GM23338 (cell line): ENCODE measurements at regions not wholly inside any gene's neighbourhood (a gene's known extent, or its start where the extent isn't known, plus 50 kb on each side); places are given as distances from the start of the nearest gene placed in this dataset.

Experiments used
- ATAC-seq: fragments of 200-7000 bp; cut with Tn5 transposase; 3 replicates; pipeline ENCODE4 v1.9.1; 2020
- DNase-seq: peaks from one replicate; pipeline ENCODE4 v3.0.0-alpha.2; 2015; ENCODE audit warnings: low spot score
- H2AFZ ChIP-seq: fragments of 200-600 bp; sonication (generic); 2 replicates; pipeline ENCODE4 v1.8.0; 2016; ENCODE audit warnings: antibody characterized with exemption, mild to moderate bottlenecking, moderate library complexity
- H3F3A ChIP-seq: fragments of 200-600 bp; sonication (generic); replicated peaks from 2 replicates; pipeline ENCODE4 v1.8.0; 2017; ENCODE audit warnings: antibody characterized with exemption, mixed run types, low read depth
- H3K27ac ChIP-seq: fragments of 200-600 bp; sonication (generic); 2 replicates; pipeline ENCODE4 v1.6.1; 2016; ENCODE audit warnings: low read depth
- H3K27me3 ChIP-seq: fragments of 200-600 bp; sonication (generic); 2 replicates; pipeline ENCODE4 v1.8.0; 2016; ENCODE audit warnings: mild to moderate bottlenecking, mixed run types, moderate library complexity; ENCODE audit not compliant: insufficient read depth
- H3K36me3 ChIP-seq: fragments of 200-600 bp; sonication (generic); 2 replicates; pipeline ENCODE4 v1.8.0; 2016; ENCODE audit warnings: mild to moderate bottlenecking; ENCODE audit not compliant: insufficient read depth
- H3K4me1 ChIP-seq: fragments of 200-600 bp; sonication (generic); 2 replicates; pipeline ENCODE4 v1.8.0; 2016; ENCODE audit warnings: mild to moderate bottlenecking, moderate library complexity; ENCODE audit not compliant: insufficient read depth
- H3K4me2 ChIP-seq: fragments of 200-600 bp; sonication (generic); 2 replicates; pipeline ENCODE4 v1.7.1; 2017; ENCODE audit warnings: mixed run types
- H3K4me3 ChIP-seq: fragments of 200-600 bp; sonication (generic); 2 replicates; pipeline ENCODE4 v1.6.1; 2016; ENCODE audit warnings: mixed run types
- H3K79me2 ChIP-seq: fragments of 200-600 bp; sonication (generic); replicated peaks from 2 replicates; pipeline ENCODE4 v1.8.0; 2017; ENCODE audit warnings: mild to moderate bottlenecking; ENCODE audit not compliant: insufficient read depth
- H3K9me2 ChIP-seq: fragments of 200-600 bp; sonication (generic); 2 replicates; pipeline ENCODE4 v1.8.0; 2017; ENCODE audit not compliant: insufficient read depth
- H4K20me1 ChIP-seq: fragments of 200-600 bp; sonication (generic); replicated peaks from 2 replicates; pipeline ENCODE4 v1.8.0; 2017; ENCODE audit warnings: mild to moderate bottlenecking; ENCODE audit not compliant: insufficient read depth
- H3K27ac Mint-ChIP-seq: 2 replicates; pipeline ENCODE4 v1.8.0; 2020; ENCODE audit warnings: inconsistent platforms, mild to moderate bottlenecking, moderate library complexity, mixed read lengths
- H3K27me3 Mint-ChIP-seq: 3 replicates; pipeline ENCODE4 v1.8.0; 2022; ENCODE audit warnings: low read depth, mild to moderate bottlenecking, moderate library complexity, mixed read lengths, inconsistent platforms; ENCODE audit not compliant: insufficient read depth, poor library complexity
- H3K36me3 Mint-ChIP-seq: 3 replicates; pipeline ENCODE4 v1.8.0; 2021; ENCODE audit warnings: low read depth, mild to moderate bottlenecking, inconsistent platforms, moderate library complexity, mixed read lengths
- H3K4me1 Mint-ChIP-seq: 3 replicates; pipeline ENCODE4 v1.8.0; 2020; ENCODE audit warnings: mild to moderate bottlenecking, inconsistent platforms, mixed read lengths
- H3K4me3 Mint-ChIP-seq: 3 replicates; pipeline ENCODE4 v1.8.0; 2021; ENCODE audit warnings: moderate library complexity, mild to moderate bottlenecking, inconsistent platforms, mixed read lengths
- H3K9me3 Mint-ChIP-seq: 3 replicates; pipeline ENCODE4 v1.8.0; 2020; ENCODE audit warnings: moderate library complexity, mild to moderate bottlenecking, inconsistent platforms, mixed read lengths
- CREB1 ChIP-seq: fragments of 250-450 bp; sonication (Bioruptor Pico); IDR thresholded peaks from 2 replicates; pipeline ENCODE4 v1.5.0; 2020; ENCODE audit warnings: low read depth, mild to moderate bottlenecking, moderate library complexity
- EZH2 ChIP-seq: fragments of 200-600 bp; sonication (generic); IDR thresholded peaks from one replicate; pipeline ENCODE4 v1.8.0; 2017; ENCODE audit warnings: antibody characterized with exemption, mild to moderate bottlenecking, low read depth; ENCODE audit not compliant: unreplicated experiment
- EZH2phosphoT487 ChIP-seq: fragments of 200-600 bp; sonication (generic); IDR thresholded peaks from one replicate; pipeline ENCODE4 v1.8.1; 2018; ENCODE audit warnings: antibody characterized with exemption; ENCODE audit not compliant: unreplicated experiment
- JUNB ChIP-seq: IDR thresholded peaks from one replicate; pipeline ENCODE4 v1.6.1; 2016; ENCODE audit warnings: antibody characterized with exemption; ENCODE audit not compliant: unreplicated experiment
- POLR2AphosphoS5 ChIP-seq: IDR thresholded peaks from 2 replicates; pipeline ENCODE4 v1.6.1; 2016; ENCODE audit warnings: antibody characterized with exemption, low read depth
- STAT1 ChIP-seq: IDR thresholded peaks from one replicate; pipeline ENCODE4 v1.6.1; 2016; ENCODE audit warnings: antibody characterized with exemption; ENCODE audit not compliant: unreplicated experiment
- ZNF114 ChIP-seq: fragments of 250-450 bp; sonication (Bioruptor Pico); IDR thresholded peaks from 2 replicates; pipeline ENCODE4 v1.5.0; 2020; ENCODE audit warnings: mild to moderate bottlenecking, moderate library complexity
- ZNF331 ChIP-seq: fragments of 250-450 bp; sonication (Bioruptor Pico); IDR thresholded peaks from 2 replicates; pipeline ENCODE4 v1.5.0; 2020; ENCODE audit warnings: low read depth, mild to moderate bottlenecking, moderate library complexity
- TF ChIP-seq, protein P1 (sequence below): fragments of 250-450 bp; sonication (Bioruptor Pico); IDR thresholded peaks from 2 replicates; pipeline ENCODE4 v1.5.0; 2020; ENCODE audit warnings: mild to moderate bottlenecking, moderate library complexity
- TF ChIP-seq, protein P2 (sequence below): IDR thresholded peaks from one replicate; pipeline ENCODE4 v1.6.1; 2018; ENCODE audit warnings: antibody characterized with exemption; ENCODE audit not compliant: unreplicated experiment
- TF ChIP-seq, protein P3 (sequence below), 2 experiments: fragments of 200-600 bp in 1 of 2; sonication (generic) in 1 of 2; conservative IDR thresholded peaks; 2 replicates each; pipeline versions ENCODE4 v1.5.1 to v1.6.1; 2016 to 2017; ENCODE audit warnings: antibody characterized with exemption in 2 of 2, low read depth in 2 of 2, mild to moderate bottlenecking in 2 of 2, moderate library complexity in 1 of 2

DNA sequence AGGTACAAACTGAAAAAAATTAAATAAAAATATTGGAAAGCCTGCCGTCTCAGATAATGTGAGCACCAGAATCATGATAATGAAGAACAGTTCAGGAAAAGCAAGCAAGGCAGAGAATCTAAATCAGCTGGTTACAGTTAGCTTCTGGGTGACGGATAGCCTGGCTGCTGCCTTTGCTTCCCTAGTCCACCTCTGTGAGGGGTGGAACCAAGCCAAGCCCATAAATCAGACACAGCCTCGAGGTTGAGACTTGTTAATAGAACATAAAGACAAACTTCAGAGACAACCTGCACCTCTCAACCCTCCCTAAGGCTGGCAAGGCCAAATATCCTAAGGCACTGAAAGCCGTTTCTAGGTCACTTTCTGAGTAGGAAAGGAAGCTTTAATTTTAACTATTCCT, 334.7 kb upstream of the SLC39A10 start:
- ATAC-seq, result no peak
- H3K79me2 ChIP-seq, result no peaks in the 10 kb centered on the region
- no peak overlapping the region for H3K4me2 ChIP-seq
- TF ChIP-seq, protein P1, sequence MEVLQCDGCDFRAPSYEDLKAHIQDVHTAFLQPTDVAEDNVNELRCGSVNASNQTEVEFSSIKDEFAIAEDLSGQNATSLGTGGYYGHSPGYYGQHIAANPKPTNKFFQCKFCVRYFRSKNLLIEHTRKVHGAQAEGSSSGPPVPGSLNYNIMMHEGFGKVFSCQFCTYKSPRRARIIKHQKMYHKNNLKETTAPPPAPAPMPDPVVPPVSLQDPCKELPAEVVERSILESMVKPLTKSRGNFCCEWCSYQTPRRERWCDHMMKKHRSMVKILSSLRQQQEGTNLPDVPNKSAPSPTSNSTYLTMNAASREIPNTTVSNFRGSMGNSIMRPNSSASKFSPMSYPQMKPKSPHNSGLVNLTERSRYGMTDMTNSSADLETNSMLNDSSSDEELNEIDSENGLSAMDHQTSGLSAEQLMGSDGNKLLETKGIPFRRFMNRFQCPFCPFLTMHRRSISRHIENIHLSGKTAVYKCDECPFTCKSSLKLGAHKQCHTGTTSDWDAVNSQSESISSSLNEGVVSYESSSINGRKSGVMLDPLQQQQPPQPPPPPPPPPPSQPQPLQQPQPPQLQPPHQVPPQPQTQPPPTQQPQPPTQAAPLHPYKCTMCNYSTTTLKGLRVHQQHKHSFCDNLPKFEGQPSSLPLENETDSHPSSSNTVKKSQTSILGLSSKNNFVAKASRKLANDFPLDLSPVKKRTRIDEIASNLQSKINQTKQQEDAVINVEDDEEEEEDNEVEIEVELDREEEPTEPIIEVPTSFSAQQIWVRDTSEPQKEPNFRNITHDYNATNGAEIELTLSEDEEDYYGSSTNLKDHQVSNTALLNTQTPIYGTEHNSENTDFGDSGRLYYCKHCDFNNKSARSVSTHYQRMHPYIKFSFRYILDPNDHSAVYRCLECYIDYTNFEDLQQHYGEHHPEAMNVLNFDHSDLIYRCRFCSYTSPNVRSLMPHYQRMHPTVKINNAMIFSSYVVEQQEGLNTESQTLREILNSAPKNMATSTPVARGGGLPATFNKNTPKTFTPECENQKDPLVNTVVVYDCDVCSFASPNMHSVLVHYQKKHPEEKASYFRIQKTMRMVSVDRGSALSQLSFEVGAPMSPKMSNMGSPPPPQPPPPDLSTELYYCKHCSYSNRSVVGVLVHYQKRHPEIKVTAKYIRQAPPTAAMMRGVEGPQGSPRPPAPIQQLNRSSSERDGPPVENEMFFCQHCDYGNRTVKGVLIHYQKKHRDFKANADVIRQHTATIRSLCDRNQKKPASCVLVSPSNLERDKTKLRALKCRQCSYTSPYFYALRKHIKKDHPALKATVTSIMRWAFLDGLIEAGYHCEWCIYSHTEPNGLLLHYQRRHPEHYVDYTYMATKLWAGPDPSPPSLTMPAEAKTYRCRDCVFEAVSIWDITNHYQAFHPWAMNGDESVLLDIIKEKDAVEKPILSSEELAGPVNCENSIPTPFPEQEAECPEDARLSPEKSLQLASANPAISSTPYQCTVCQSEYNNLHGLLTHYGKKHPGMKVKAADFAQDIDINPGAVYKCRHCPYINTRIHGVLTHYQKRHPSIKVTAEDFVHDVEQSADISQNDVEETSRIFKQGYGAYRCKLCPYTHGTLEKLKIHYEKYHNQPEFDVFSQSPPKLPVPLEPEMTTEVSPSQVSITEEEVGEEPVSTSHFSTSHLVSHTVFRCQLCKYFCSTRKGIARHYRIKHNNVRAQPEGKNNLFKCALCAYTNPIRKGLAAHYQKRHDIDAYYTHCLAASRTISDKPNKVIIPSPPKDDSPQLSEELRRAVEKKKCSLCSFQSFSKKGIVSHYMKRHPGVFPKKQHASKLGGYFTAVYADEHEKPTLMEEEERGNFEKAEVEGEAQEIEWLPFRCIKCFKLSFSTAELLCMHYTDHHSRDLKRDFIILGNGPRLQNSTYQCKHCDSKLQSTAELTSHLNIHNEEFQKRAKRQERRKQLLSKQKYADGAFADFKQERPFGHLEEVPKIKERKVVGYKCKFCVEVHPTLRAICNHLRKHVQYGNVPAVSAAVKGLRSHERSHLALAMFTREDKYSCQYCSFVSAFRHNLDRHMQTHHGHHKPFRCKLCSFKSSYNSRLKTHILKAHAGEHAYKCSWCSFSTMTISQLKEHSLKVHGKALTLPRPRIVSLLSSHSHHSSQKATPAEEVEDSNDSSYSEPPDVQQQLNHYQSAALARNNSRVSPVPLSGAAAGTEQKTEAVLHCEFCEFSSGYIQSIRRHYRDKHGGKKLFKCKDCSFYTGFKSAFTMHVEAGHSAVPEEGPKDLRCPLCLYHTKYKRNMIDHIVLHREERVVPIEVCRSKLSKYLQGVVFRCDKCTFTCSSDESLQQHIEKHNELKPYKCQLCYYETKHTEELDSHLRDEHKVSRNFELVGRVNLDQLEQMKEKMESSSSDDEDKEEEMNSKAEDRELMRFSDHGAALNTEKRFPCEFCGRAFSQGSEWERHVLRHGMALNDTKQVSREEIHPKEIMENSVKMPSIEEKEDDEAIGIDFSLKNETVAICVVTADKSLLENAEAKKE (CRISPR knock-in tag), result no peak
- TF ChIP-seq ZNF331 (CRISPR knock-in tag), result no peak
- no peak for TF ChIP-seq EZH2phosphoT487
- no peak for TF ChIP-seq STAT1
- no peak for TF ChIP-seq EZH2
- no peak for DNase-seq
- H3K27me3 ChIP-seq, result no peaks in the 10 kb centered on the region
- H3K9me2 ChIP-seq, result no peaks in the 10 kb centered on the region
- H3K9me3 Mint-ChIP-seq, result no peaks in the 10 kb centered on the region
- no peaks in the 10 kb centered on the region for H3K36me3 Mint-ChIP-seq
- H3K27ac ChIP-seq, result no peak overlapping the region
- no peaks in the 10 kb centered on the region for H3F3A ChIP-seq
- H3K4me3 ChIP-seq, result no peak overlapping the region
- no peaks in the 10 kb centered on the region for H4K20me1 ChIP-seq
- H2AFZ ChIP-seq, result no peak overlapping the region
- no peak overlapping the region for H3K4me3 Mint-ChIP-seq
- H3K27ac Mint-ChIP-seq, result no peak overlapping the region
- no peaks in the 10 kb centered on the region for H3K36me3 ChIP-seq
- H3K4me1 ChIP-seq, result no peaks in the 10 kb centered on the region
- H3K4me1 Mint-ChIP-seq, result no peaks in the 10 kb centered on the region
- no peaks in the 10 kb centered on the region for H3K27me3 Mint-ChIP-seq

DNA sequence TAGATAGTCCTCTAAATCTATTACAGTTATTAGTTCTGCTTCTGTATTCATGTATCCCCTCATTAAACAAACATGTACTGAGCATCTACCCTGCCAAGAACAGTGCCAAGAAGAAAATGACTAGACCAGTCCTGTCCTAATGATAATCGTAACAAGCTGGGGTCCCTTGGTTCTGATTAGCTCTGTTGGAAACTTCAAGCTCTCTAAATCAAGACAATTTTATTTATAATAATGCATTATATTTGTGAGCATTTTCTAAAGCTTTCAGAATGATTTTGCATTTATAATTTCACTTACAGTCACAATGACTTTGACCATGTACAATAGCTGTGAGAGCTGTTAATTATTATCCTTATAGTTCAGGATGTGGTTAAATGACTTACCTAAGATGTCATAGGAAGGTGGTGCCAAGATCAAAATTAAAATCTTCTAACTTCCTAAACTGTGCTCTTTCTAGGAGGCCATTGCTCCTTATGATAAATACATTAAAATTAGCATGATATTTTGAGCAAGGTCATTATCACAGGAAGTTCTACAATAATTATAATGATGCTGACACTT, 336.5 kb upstream of the SLC39A10 start:
- no peaks in the 10 kb centered on the region for H3K9me3 Mint-ChIP-seq
- no peak overlapping the region for H3K4me2 ChIP-seq
- no peaks in the 10 kb centered on the region for H3K4me1 Mint-ChIP-seq
- no peak overlapping the region for H3K27ac ChIP-seq
- H3K36me3 ChIP-seq, result no peaks in the 10 kb centered on the region
- no peak for DNase-seq
- H3K27ac Mint-ChIP-seq, result no peak overlapping the region
- H3K4me3 Mint-ChIP-seq, result no peak overlapping the region
- ATAC-seq, result no peak
- no peaks in the 10 kb centered on the region for H3F3A ChIP-seq
- H3K4me1 ChIP-seq, result no peaks in the 10 kb centered on the region
- H3K9me2 ChIP-seq, result no peaks in the 10 kb centered on the region
- no peaks in the 10 kb centered on the region for H3K36me3 Mint-ChIP-seq
- H3K27me3 ChIP-seq, result no peaks in the 10 kb centered on the region
- H2AFZ ChIP-seq, result no peak overlapping the region
- H3K79me2 ChIP-seq, result no peaks in the 10 kb centered on the region
- H3K4me3 ChIP-seq, result no peak overlapping the region
- no peaks in the 10 kb centered on the region for H3K27me3 Mint-ChIP-seq
- H4K20me1 ChIP-seq, result no peaks in the 10 kb centered on the region
- TF ChIP-seq EZH2phosphoT487 (no peak), ZNF114 (CRISPR knock-in tag) (no peak), STAT1 (no peak), POLR2AphosphoS5 (no peak), ZNF331 (CRISPR knock-in tag) (no peak), CREB1 (CRISPR knock-in tag) (no peak), JUNB (no peak)
- TF ChIP-seq, protein P2, sequence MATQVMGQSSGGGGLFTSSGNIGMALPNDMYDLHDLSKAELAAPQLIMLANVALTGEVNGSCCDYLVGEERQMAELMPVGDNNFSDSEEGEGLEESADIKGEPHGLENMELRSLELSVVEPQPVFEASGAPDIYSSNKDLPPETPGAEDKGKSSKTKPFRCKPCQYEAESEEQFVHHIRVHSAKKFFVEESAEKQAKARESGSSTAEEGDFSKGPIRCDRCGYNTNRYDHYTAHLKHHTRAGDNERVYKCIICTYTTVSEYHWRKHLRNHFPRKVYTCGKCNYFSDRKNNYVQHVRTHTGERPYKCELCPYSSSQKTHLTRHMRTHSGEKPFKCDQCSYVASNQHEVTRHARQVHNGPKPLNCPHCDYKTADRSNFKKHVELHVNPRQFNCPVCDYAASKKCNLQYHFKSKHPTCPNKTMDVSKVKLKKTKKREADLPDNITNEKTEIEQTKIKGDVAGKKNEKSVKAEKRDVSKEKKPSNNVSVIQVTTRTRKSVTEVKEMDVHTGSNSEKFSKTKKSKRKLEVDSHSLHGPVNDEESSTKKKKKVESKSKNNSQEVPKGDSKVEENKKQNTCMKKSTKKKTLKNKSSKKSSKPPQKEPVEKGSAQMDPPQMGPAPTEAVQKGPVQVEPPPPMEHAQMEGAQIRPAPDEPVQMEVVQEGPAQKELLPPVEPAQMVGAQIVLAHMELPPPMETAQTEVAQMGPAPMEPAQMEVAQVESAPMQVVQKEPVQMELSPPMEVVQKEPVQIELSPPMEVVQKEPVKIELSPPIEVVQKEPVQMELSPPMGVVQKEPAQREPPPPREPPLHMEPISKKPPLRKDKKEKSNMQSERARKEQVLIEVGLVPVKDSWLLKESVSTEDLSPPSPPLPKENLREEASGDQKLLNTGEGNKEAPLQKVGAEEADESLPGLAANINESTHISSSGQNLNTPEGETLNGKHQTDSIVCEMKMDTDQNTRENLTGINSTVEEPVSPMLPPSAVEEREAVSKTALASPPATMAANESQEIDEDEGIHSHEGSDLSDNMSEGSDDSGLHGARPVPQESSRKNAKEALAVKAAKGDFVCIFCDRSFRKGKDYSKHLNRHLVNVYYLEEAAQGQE, result no peak
- TF ChIP-seq, protein P3, sequence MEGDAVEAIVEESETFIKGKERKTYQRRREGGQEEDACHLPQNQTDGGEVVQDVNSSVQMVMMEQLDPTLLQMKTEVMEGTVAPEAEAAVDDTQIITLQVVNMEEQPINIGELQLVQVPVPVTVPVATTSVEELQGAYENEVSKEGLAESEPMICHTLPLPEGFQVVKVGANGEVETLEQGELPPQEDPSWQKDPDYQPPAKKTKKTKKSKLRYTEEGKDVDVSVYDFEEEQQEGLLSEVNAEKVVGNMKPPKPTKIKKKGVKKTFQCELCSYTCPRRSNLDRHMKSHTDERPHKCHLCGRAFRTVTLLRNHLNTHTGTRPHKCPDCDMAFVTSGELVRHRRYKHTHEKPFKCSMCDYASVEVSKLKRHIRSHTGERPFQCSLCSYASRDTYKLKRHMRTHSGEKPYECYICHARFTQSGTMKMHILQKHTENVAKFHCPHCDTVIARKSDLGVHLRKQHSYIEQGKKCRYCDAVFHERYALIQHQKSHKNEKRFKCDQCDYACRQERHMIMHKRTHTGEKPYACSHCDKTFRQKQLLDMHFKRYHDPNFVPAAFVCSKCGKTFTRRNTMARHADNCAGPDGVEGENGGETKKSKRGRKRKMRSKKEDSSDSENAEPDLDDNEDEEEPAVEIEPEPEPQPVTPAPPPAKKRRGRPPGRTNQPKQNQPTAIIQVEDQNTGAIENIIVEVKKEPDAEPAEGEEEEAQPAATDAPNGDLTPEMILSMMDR (conservative IDR thresholded peaks at IDR 0.05; ENCODE audit: low read depth in 2 of 2), result no peak
